ENCODE measurements at regions not wholly inside any gene's neighbourhood (a gene's known extent, or its start where the extent isn't known, plus 50 kb on each side); places are given as distances from the start of the nearest gene placed in this dataset.

DNA sequence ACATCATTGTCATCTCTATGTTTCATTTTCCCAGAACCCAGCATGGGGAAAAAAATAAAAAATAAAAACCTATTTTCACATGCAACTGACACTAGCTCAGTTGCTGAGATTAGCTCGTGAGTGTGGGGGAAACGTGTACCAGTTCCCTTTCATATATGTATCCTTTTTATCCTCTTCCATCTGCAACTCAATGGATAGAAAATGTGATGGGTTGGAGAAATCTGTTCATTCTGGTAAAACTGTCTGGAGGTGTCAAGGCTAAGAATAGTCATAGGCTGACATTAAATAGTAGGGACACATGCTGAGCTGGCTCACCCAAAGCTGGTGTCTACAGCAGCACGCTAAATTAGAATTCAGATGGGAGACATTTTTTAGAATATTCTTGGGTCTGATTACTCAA is 519.3 kb downstream of the ELAVL2 start:
- TF ChIP-seq MYC (IDR thresholded peaks at IDR 0.05; ENCODE audit: low read depth, low read length) (no peak), CTCF (IDR thresholded peaks at IDR 0.05; ENCODE audit: low read depth, low read length) (no peak), POLR2A (IDR thresholded peaks at IDR 0.05; ENCODE audit: extremely low read depth, insufficient read length) (no peak)
- no peak overlapping the region for H3K4me3 ChIP-seq (ENCODE audit: low read depth, low read length)
- DNase-seq (ENCODE audit: low read depth) = no peak

- H3K4me3 ChIP-seq (ENCODE audit: low read depth, low read length) = no peak overlapping the region
- DNase-seq (ENCODE audit: low read depth) = no peak
- no peak for TF ChIP-seq CTCF (IDR thresholded peaks at IDR 0.05; ENCODE audit: low read depth, low read length)
- TF ChIP-seq MAX (IDR thresholded peaks at IDR 0.05; ENCODE audit: low read depth, low read length) = no peak
- no peak for TF ChIP-seq MYC (IDR thresholded peaks at IDR 0.05; ENCODE audit: low read depth, low read length)
- no peak for TF ChIP-seq POLR2A (IDR thresholded peaks at IDR 0.05; ENCODE audit: extremely low read depth, insufficient read length)
These were observed 518.1 kb downstream of the ELAVL2 start for GRCh38 chr9:23307731-23308513.

DNA sequence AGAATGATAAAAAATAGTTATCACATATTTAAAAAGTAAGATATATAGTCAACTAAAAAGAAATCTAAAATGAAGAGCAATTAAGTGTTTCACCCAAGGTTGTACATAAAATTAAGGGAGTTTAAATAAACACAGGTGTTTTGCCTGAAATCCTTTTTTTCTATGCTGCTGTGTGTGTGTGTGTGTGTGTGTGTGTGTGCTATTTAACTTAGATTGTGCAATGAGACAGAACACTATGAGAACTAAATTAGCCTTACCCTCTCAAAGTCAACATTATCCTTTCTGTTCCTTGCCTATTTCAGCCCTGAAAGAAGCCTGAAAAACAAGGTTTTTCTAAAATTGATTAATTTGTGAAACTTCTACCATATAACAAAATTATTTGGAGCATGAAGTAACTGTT is 516.2 kb downstream of the ELAVL2 start:
- H3K4me3 ChIP-seq (ENCODE audit: low read depth, low read length) = no peak overlapping the region
- DNase-seq (ENCODE audit: low read depth) = no peak
- TF ChIP-seq MYC (IDR thresholded peaks at IDR 0.05; ENCODE audit: low read depth, low read length) = no peak
- TF ChIP-seq POLR2A (IDR thresholded peaks at IDR 0.05; ENCODE audit: extremely low read depth, insufficient read length) = no peak
- TF ChIP-seq CTCF (IDR thresholded peaks at IDR 0.05; ENCODE audit: low read depth, low read length) = no peak
- no peak for TF ChIP-seq MAX (IDR thresholded peaks at IDR 0.05; ENCODE audit: low read depth, low read length)

DNA sequence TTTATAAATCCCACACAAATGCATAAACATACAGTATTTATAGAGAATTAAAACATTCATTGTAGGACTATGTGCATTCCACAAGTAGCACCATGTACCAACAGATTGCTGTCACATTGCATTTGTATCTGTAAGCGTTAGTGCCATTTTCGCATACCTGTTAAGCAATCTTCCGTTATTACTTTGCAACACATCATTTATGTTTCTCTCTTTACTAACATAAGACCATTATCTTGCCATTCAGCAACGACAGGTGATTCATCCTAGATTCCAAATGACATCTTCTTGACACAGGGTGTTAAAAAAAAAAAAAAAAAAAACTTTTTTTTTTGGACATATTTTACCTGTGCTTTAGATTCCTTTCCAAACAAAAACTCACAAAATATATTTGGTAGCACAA is 511.8 kb downstream of the ELAVL2 start:
- TF ChIP-seq MAX (IDR thresholded peaks at IDR 0.05; ENCODE audit: low read depth, low read length) = no peak
- no peak for DNase-seq (ENCODE audit: low read depth)
- no peak overlapping the region for H3K4me3 ChIP-seq (ENCODE audit: low read depth, low read length)

- TF ChIP-seq POLR2A (IDR thresholded peaks at IDR 0.05; ENCODE audit: extremely low read depth, insufficient read length) (no peak), CTCF (IDR thresholded peaks at IDR 0.05; ENCODE audit: low read depth, low read length) (no peak), MAX (IDR thresholded peaks at IDR 0.05; ENCODE audit: low read depth, low read length) (no peak), MYC (IDR thresholded peaks at IDR 0.05; ENCODE audit: low read depth, low read length) (no peak)
- DNase-seq (ENCODE audit: low read depth) = no peak
- H3K4me3 ChIP-seq (ENCODE audit: low read depth, low read length) = no peak overlapping the region
These were observed 506.9 kb downstream of the ELAVL2 start for GRCh38 chr9:23319092-23319491.

GRCh38 chr9:23321049-23321448 is 505.0 kb downstream of the ELAVL2 start:
- DNase-seq (ENCODE audit: low read depth) = no peak
- H3K4me3 ChIP-seq (ENCODE audit: low read depth, low read length) = no peak overlapping the region
- TF ChIP-seq POLR2A (IDR thresholded peaks at IDR 0.05; ENCODE audit: extremely low read depth, insufficient read length) (no peak), MYC (IDR thresholded peaks at IDR 0.05; ENCODE audit: low read depth, low read length) (no peak), MAX (IDR thresholded peaks at IDR 0.05; ENCODE audit: low read depth, low read length) (no peak), CTCF (IDR thresholded peaks at IDR 0.05; ENCODE audit: low read depth, low read length) (no peak)
